Thymus (tissue), 11 donors: ENCODE measurements at regions not wholly inside any gene's neighbourhood (a gene's known extent, or its start where the extent isn't known, plus 50 kb on each side); places are given as distances from the start of the nearest gene placed in this dataset.

Experiments
- DNase-seq, 9 donors: peaks; one replicate each; pipeline ENCODE4 v3.0.0-alpha.2; 2013; ENCODE audit warnings: low spot score in 9 of 9, low read depth in 6 of 9, missing footprints in 1 of 9
- H3K27ac ChIP-seq, 2 donors: one replicate each; pipeline ENCODE4 v1.5.1; 2013; ENCODE audit warnings: control low read depth in 1 of 2, low read depth in 1 of 2, low read length in 1 of 2, mild to moderate bottlenecking in 1 of 2, moderate library complexity in 1 of 2
- H3K27me3 ChIP-seq, 2 donors: one replicate each; pipeline ENCODE4 v1.5.1; 2013; ENCODE audit warnings: low read length in 1 of 2; ENCODE audit not compliant: control insufficient read depth in 2 of 2, insufficient read depth in 1 of 2
- H3K36me3 ChIP-seq, 2 donors: one replicate each; pipeline ENCODE4 v1.5.1; 2013; ENCODE audit warnings: low read length in 1 of 2, mild to moderate bottlenecking in 1 of 2, moderate library complexity in 1 of 2; ENCODE audit not compliant: control insufficient read depth in 2 of 2, insufficient read depth in 2 of 2
- H3K4me1 ChIP-seq, 2 donors: one replicate each; pipeline ENCODE4 v1.5.1; 2013; ENCODE audit warnings: low read length in 2 of 2; ENCODE audit not compliant: control insufficient read depth in 2 of 2, insufficient read depth in 2 of 2
- H3K4me3 ChIP-seq, 2 donors: one replicate each; pipeline ENCODE4 v1.5.1; 2013; ENCODE audit warnings: low read length in 2 of 2, control low read depth in 1 of 2, mild to moderate bottlenecking in 1 of 2
- H3K9me3 ChIP-seq, 2 donors: one replicate each; pipeline ENCODE4 v1.5.1; 2013; ENCODE audit warnings: low read length in 1 of 2, mild to moderate bottlenecking in 1 of 2; ENCODE audit not compliant: control insufficient read depth in 2 of 2, insufficient read depth in 1 of 2
- WGBS: extraction: QIAGEN DNeasy Blood & Tissue Kit; methylation state at CpG from one replicate; pipeline ENCODE4 v1.1.7; 2013; 5-methylcytosine and 5-hydroxymethylcytosine counted together
- donor health status: healthy.

- Histone ChIP-seq H3K36me3 (no peaks in the 10 kb centered on the region), H3K4me3 (no peak overlapping the region), H3K27me3 (no peaks in the 10 kb centered on the region), H3K4me1 (no peaks in the 10 kb centered on the region), H3K9me3 (peaks cover 0 to 2% of the 10 kb centered on the region in 2 donors), H3K27ac (no peak overlapping the region)
- no peak for DNase-seq
- WGBS = 97% methylated on average over 2 of the region's 2 CpGs
Observed at GRCh38 chr21:18914570-18914969, 511.0 kb upstream of the TMPRSS15 start.

GRCh38 chr21:18917622-18918021 is 514.0 kb upstream of the TMPRSS15 start:
- Histone ChIP-seq H3K27ac (no peak overlapping the region), H3K27me3 (no peaks in the 10 kb centered on the region), H3K4me3 (no peak overlapping the region), H3K9me3 (peaks cover 0 to 2% of the 10 kb centered on the region in 2 donors), H3K4me1 (no peaks in the 10 kb centered on the region), H3K36me3 (no peaks in the 10 kb centered on the region)
- no peak for DNase-seq
- WGBS = 90% methylated on average over 6 of the region's 6 CpGs

- no peak for DNase-seq
- H3K4me3 ChIP-seq = no peak overlapping the region
- no peaks in the 10 kb centered on the region for H3K4me1 ChIP-seq
- H3K27me3 ChIP-seq = no peaks in the 10 kb centered on the region
- no peak overlapping the region for H3K27ac ChIP-seq
- no peaks in the 10 kb centered on the region for H3K9me3 ChIP-seq
- H3K36me3 ChIP-seq = no peaks in the 10 kb centered on the region
Observed at GRCh38 chr21:18931237-18931636, 527.7 kb upstream of the TMPRSS15 start.

GRCh38 chr21:18937337-18937736 is 533.8 kb upstream of the TMPRSS15 start:
- H3K27ac ChIP-seq = no peak overlapping the region
- DNase-seq = no peak
- H3K27me3 ChIP-seq = no peaks in the 10 kb centered on the region
- WGBS = 95% methylated on average over 7 of the region's 7 CpGs
- H3K4me1 ChIP-seq = no peaks in the 10 kb centered on the region
- H3K4me3 ChIP-seq = no peak overlapping the region
- no peaks in the 10 kb centered on the region for H3K9me3 ChIP-seq
- no peaks in the 10 kb centered on the region for H3K36me3 ChIP-seq

GRCh38 chr21:18940791-18941190 is 537.2 kb upstream of the TMPRSS15 start:
- 93% methylated on average over 4 of the region's 4 CpGs for WGBS
- no peaks in the 10 kb centered on the region for H3K27me3 ChIP-seq
- H3K9me3 ChIP-seq = no peaks in the 10 kb centered on the region
- H3K27ac ChIP-seq = no peak overlapping the region
- no peaks in the 10 kb centered on the region for H3K36me3 ChIP-seq
- no peak for DNase-seq
- no peaks in the 10 kb centered on the region for H3K4me1 ChIP-seq
- no peak overlapping the region for H3K4me3 ChIP-seq

- Histone ChIP-seq H3K4me3 (no peak overlapping the region), H3K27ac (no peak overlapping the region), H3K36me3 (no peaks in the 10 kb centered on the region), H3K27me3 (no peaks in the 10 kb centered on the region), H3K9me3 (no peaks in the 10 kb centered on the region), H3K4me1 (no peaks in the 10 kb centered on the region)
- 92% methylated on average over 13 of the region's 13 CpGs for WGBS
- no peak for DNase-seq
Observed at GRCh38 chr21:18950045-18950740, 546.6 kb upstream of the TMPRSS15 start.

GRCh38 chr21:18951271-18952038 is 547.9 kb upstream of the TMPRSS15 start:
- no peaks in the 10 kb centered on the region for H3K4me1 ChIP-seq
- peak in 4 of 9 donors; percentile 2 to 42 (median 16) for DNase-seq
- no peak overlapping the region for H3K27ac ChIP-seq
- no peaks in the 10 kb centered on the region for H3K36me3 ChIP-seq
- H3K9me3 ChIP-seq = no peaks in the 10 kb centered on the region
- no peak overlapping the region for H3K4me3 ChIP-seq
- no peaks in the 10 kb centered on the region for H3K27me3 ChIP-seq
- WGBS = 61% methylated on average over 14 of the region's 14 CpGs

GRCh38 chr21:18954441-18954844 is 550.9 kb upstream of the TMPRSS15 start:
- H3K9me3 ChIP-seq = no peaks in the 10 kb centered on the region
- H3K27me3 ChIP-seq = no peaks in the 10 kb centered on the region
- no peak overlapping the region for H3K4me3 ChIP-seq
- H3K36me3 ChIP-seq = no peaks in the 10 kb centered on the region
- H3K4me1 ChIP-seq = no peaks in the 10 kb centered on the region
- no peak overlapping the region for H3K27ac ChIP-seq
- no peak for DNase-seq

GRCh38 chr21:18959817-18960216 is 556.2 kb upstream of the TMPRSS15 start:
- H3K27me3 ChIP-seq = no peaks in the 10 kb centered on the region
- no peak overlapping the region for H3K4me3 ChIP-seq
- no peaks in the 10 kb centered on the region for H3K9me3 ChIP-seq
- no peak overlapping the region for H3K27ac ChIP-seq
- no peak for DNase-seq
- no peaks in the 10 kb centered on the region for H3K4me1 ChIP-seq
- no peaks in the 10 kb centered on the region for H3K36me3 ChIP-seq
- WGBS = 80% methylated on average over 3 of the region's 3 CpGs
